ENCODE measurements at regions not wholly inside any gene's neighbourhood (a gene's known extent, or its start where the extent isn't known, plus 50 kb on each side); places are given as distances from the start of the nearest gene placed in this dataset.

- TF ChIP-seq GATA2 (IDR thresholded peaks at IDR 0.05; ENCODE audit: low read depth, low read length) = no peak
- no peak for TF ChIP-seq GATA3 (IDR thresholded peaks at IDR 0.05; ENCODE audit: low read depth, low read length)
Measured at GRCh38 chr2:139686205-139686604, 906.0 kb upstream of the NXPH2 start.
